Thyroid gland (tissue), 4 donors: ENCODE measurements at regions not wholly inside any gene's neighbourhood (a gene's known extent, or its start where the extent isn't known, plus 50 kb on each side); places are given as distances from the start of the nearest gene placed in this dataset.

Experiments
- DNase-seq, 2 donors: peaks; one replicate each; pipeline ENCODE4 v3.0.0-alpha.2; 2019
- H3K27ac ChIP-seq, 3 donors: fragments of 200-600 bp; sonication (generic); 1 replicate in 2 of 3; 2 replicates in 1 of 3; pipeline ENCODE4 v1.5.1; 2016 to 2019; ENCODE audit warnings: mild to moderate bottlenecking in 1 of 3, moderate library complexity in 1 of 3
- H3K27me3 ChIP-seq: fragments of 200-600 bp; sonication (generic); one replicate; pipeline ENCODE4 v1.5.1; 2019
- H3K36me3 ChIP-seq, 2 donors: fragments of 200-600 bp; sonication (generic); one replicate each; pipeline ENCODE4 v1.5.1; 2016 to 2019
- H3K4me1 ChIP-seq, 2 donors: fragments of 200-600 bp; sonication (generic); one replicate each; pipeline ENCODE4 v1.5.1; 2017 to 2019
- H3K4me3 ChIP-seq, 3 donors: fragments of 200-600 bp; sonication (generic); replicated peaks in 1 of 3; 1 replicate in 2 of 3; 2 replicates in 1 of 3; pipeline ENCODE4 v1.5.1; 2016; ENCODE audit warnings: mild to moderate bottlenecking in 1 of 3
- H3K9me3 ChIP-seq: fragments of 200-600 bp; sonication (generic); one replicate; pipeline ENCODE4 v1.5.1; 2017
- POLR2A ChIP-seq, 2 donors: fragments of 450-650 bp; IDR thresholded peaks; one replicate each; pipeline ENCODE4 v1.6.1; 2017; ENCODE audit warnings: antibody characterized with exemption in 2 of 2, mild to moderate bottlenecking in 2 of 2, moderate library complexity in 1 of 2
- WGBS, 2 donors: methylation state at CpG; one replicate each; pipeline ENCODE4 v1.1.5; 2017; 5-methylcytosine and 5-hydroxymethylcytosine counted together
- intact Hi-C: fragments of 100-400 bp; cut with DNase I; formaldehyde crosslinking; loops from one replicate; pipeline ENCODE4 v1.15.1; 2023
- TF ChIP-seq, protein P1 (sequence below), 6 experiments: fragments of 200-600 bp in 3 of 6; fragments of 450-650 bp in 3 of 6; sonication (generic) in 3 of 6; IDR thresholded peaks; one replicate each; pipeline ENCODE4 v1.5.1; 2016 to 2019; ENCODE audit warnings: antibody characterized with exemption in 6 of 6, mild to moderate bottlenecking in 2 of 6, inconsistent platforms in 1 of 6, moderate library complexity in 1 of 6

DNA sequence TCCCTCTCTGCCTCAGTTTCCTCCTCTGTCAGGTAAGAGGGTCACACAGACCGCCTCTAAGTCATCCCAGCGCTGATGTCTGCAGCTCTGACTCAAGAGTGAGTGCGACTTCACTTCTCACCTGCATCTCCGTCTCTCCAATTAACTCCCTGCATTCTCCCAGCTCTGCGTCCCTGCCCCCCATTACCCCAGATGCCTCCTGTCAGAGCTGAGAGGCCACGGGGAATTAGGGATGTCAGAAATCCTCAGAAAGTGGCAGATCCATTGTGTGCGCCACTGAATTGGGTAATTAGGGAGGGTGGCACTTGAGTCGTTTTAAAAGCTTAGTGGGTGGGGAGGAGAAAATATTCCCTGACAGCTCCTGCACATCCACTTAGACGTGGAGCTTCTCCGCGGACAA, 885.4 kb upstream of the EEF2KMT start:
- H3K4me1 ChIP-seq = no peaks in the 10 kb centered on the region
- H3K9me3 ChIP-seq = no peaks in the 10 kb centered on the region
- TF ChIP-seq POLR2A (IDR thresholded peaks at IDR 0.05) = no peak
- TF ChIP-seq, protein P1, sequence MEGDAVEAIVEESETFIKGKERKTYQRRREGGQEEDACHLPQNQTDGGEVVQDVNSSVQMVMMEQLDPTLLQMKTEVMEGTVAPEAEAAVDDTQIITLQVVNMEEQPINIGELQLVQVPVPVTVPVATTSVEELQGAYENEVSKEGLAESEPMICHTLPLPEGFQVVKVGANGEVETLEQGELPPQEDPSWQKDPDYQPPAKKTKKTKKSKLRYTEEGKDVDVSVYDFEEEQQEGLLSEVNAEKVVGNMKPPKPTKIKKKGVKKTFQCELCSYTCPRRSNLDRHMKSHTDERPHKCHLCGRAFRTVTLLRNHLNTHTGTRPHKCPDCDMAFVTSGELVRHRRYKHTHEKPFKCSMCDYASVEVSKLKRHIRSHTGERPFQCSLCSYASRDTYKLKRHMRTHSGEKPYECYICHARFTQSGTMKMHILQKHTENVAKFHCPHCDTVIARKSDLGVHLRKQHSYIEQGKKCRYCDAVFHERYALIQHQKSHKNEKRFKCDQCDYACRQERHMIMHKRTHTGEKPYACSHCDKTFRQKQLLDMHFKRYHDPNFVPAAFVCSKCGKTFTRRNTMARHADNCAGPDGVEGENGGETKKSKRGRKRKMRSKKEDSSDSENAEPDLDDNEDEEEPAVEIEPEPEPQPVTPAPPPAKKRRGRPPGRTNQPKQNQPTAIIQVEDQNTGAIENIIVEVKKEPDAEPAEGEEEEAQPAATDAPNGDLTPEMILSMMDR (IDR thresholded peaks at IDR 0.05) = no peak
- WGBS, 2 donors = 31 to 33% methylated on average over 11 of the region's 11 CpGs
- no peaks in the 10 kb centered on the region for H3K27me3 ChIP-seq
- H3K27ac ChIP-seq = no peak overlapping the region
- H3K4me3 ChIP-seq = no peak overlapping the region
- no peaks in the 10 kb centered on the region for H3K36me3 ChIP-seq
- intact Hi-C loops = no loop called here
- DNase-seq = no peak

DNA sequence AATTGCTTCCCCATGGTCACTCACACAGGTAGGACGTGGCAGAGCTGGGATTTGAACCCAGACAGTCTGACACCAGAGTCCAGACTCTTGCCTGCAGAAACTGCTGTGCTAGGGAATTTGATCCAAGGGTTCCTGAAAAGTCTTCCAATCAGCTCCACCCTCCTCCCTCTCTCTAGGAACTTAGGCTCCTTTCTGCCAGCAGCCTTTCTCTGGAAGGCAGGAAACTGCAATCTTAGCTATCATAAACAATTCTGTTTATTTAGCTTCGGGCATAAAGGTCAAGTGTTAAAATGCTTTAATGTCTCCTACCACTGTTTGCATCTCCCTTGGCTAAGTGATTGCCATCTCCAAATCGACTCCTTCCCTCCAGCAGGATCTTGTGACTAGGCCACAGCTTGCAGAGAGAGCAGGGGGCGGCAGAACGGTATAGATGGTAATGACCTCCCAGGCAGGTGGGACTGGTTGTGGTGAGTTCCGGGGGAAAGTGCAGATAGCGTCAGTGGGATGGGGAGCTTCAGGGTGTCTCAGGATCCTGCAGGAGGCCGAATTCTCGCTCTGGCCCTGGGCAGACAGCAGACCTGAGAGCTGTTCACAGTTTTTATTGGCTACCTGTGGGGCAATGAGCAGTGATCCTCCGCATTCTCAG, 882.4 kb upstream of the EEF2KMT start:
- H3K9me3 ChIP-seq = no peaks in the 10 kb centered on the region
- intact Hi-C loops = no loop called here
- H3K4me3 ChIP-seq = no peak overlapping the region
- no peak for TF ChIP-seq POLR2A (IDR thresholded peaks at IDR 0.05)
- TF ChIP-seq, protein P1 (IDR thresholded peaks at IDR 0.05) = no peak
- H3K27ac ChIP-seq = no peak overlapping the region
- 29 to 49% methylated on average over 10 of the region's 10 CpGs for WGBS, 2 donors
- DNase-seq = no peak
- no peaks in the 10 kb centered on the region for H3K27me3 ChIP-seq
- H3K4me1 ChIP-seq = no peaks in the 10 kb centered on the region
- H3K36me3 ChIP-seq = no peaks in the 10 kb centered on the region

DNA sequence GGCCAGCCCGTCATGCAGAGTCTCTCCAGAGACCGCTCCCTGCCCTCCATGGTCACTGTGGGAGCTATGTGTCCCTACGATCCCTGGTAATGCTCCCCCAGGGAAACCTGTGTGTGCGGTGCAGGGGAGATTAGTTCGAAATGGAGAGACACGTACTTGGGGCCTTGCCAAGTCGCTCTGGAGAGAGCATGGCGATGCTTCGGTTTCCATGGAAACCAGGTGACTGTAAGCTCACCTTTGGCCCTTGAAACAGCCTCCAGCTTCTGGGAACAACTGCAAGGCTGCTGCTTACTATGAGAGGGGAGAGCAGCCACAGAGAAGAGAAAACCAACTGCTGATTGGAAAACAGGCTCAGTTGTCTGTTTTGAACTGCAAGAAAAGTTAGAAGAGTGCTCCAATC, 879.7 kb upstream of the EEF2KMT start:
- 31 to 47% methylated on average over 8 to 9 of the region's 9 CpGs for WGBS, 2 donors
- H3K27ac ChIP-seq = no peak overlapping the region
- intact Hi-C loops = no loop called here
- DNase-seq = no peak
- TF ChIP-seq, protein P1 (IDR thresholded peaks at IDR 0.05) = no peak
- no peak for TF ChIP-seq POLR2A (IDR thresholded peaks at IDR 0.05)
- no peaks in the 10 kb centered on the region for H3K4me1 ChIP-seq
- no peaks in the 10 kb centered on the region for H3K36me3 ChIP-seq
- H3K27me3 ChIP-seq = no peaks in the 10 kb centered on the region
- no peaks in the 10 kb centered on the region for H3K9me3 ChIP-seq
- no peak overlapping the region for H3K4me3 ChIP-seq

DNA sequence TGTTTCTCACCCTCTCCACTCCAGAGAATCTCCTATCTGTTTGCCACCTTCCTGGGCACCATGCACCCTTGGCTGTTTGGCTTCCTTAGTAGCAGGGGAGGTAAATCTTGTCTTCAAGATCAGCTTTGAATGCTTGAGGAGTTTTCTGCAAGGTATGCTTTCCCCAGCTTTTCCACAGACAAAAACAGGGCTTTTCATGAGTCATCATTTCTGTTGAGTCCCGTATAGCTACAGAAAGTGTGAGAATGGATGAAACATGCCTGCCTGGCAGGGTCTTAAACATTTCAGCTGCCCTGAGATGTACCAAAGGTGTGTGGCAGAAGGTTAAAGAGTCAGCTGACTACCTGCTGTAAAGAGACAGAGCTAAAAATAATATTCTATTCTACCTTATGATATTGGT, 875.2 kb upstream of the EEF2KMT start:
- TF ChIP-seq, protein P1 (IDR thresholded peaks at IDR 0.05) = no peak
- no peak for TF ChIP-seq POLR2A (IDR thresholded peaks at IDR 0.05)
- Histone ChIP-seq H3K4me1 (no peaks in the 10 kb centered on the region), H3K27me3 (no peaks in the 10 kb centered on the region), H3K4me3 (no peak overlapping the region), H3K9me3 (no peaks in the 10 kb centered on the region), H3K36me3 (no peaks in the 10 kb centered on the region), H3K27ac (no peak overlapping the region)
- DNase-seq = no peak
- intact Hi-C loops = no loop called here
- WGBS, 2 donors = 56 to 68% methylated on average over 1 of the region's 1 CpG

DNA sequence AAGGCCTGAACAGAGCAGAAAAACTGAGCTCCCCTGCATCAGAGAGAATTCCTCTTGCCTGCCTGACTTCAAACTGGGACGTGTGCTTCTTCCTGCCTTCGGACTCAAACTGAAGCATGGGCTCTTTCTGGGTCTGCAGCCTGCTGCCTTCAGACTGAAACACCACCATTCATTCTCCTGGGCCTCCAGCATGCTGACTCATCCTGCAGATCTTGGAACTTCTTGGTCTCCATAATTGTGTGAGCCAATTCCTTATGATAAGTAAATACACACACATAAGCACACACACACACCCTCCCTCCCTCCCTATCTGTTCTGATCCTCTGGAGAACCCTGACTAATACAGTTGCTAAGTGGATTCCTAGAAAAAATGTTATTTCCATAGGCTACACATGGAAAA, 874.3 kb upstream of the EEF2KMT start:
- no peaks in the 10 kb centered on the region for H3K9me3 ChIP-seq
- WGBS, 2 donors = 79 to 90% methylated on average over 2 of the region's 2 CpGs
- no peak for TF ChIP-seq POLR2A (IDR thresholded peaks at IDR 0.05)
- TF ChIP-seq, protein P1 (IDR thresholded peaks at IDR 0.05) = no peak
- intact Hi-C loops = no loop called here
- no peak overlapping the region for H3K4me3 ChIP-seq
- no peak for DNase-seq
- no peaks in the 10 kb centered on the region for H3K4me1 ChIP-seq
- H3K27me3 ChIP-seq = no peaks in the 10 kb centered on the region
- H3K27ac ChIP-seq = no peak overlapping the region
- no peaks in the 10 kb centered on the region for H3K36me3 ChIP-seq
